ENCODE measurements at regions not wholly inside any gene's neighbourhood (a gene's known extent, or its start where the extent isn't known, plus 50 kb on each side); places are given as distances from the start of the nearest gene placed in this dataset.

DNA sequence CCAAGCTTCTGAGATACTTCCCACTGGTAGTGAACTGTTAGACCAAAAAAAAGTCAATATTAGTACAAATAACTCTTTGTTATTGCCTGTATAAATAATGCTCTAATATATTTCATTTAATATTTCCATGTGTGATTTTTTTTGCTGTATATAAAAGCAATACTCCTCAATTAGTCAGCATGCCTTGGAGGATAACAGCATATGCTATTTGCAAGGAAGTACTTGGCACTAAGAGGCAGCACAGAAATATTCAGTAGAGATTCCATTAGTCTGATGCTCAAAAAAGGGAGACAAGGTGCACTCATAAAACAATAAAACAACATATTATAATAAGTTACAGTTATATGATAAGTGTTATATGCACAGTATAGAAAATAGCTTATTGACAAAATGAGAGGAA lies 296.6 kb upstream of the MPDZ start:
- peaks cover 0 to 2% (median 0%) of the 10 kb centered on the region in 4 donors for H3K4me1 ChIP-seq (ENCODE audit: control insufficient read depth in 4 of 4, insufficient read depth in 4 of 4, low read length in 3 of 4)
- DNase-seq (ENCODE audit: low spot score): no peak
- no peak overlapping the region for H3K27ac ChIP-seq (ENCODE audit: low read depth in 1 of 2, low read length in 2 of 2)
- no peak overlapping the region for H3K4me3 ChIP-seq (ENCODE audit: low read depth in 1 of 3, low read length in 3 of 3)
- H3K27me3 ChIP-seq (ENCODE audit: control insufficient read depth in 4 of 4, insufficient read depth in 4 of 4, low read length in 3 of 4): peaks cover 0 to 8% (median 0%) of the 10 kb centered on the region in 4 donors
- H3K9me3 ChIP-seq (ENCODE audit: control insufficient read depth in 4 of 4, low read length in 3 of 4): no peaks in the 10 kb centered on the region
- no peaks in the 10 kb centered on the region for H3K36me3 ChIP-seq (ENCODE audit: control insufficient read depth in 4 of 4, insufficient read depth in 3 of 4, low read depth in 1 of 4, low read length in 3 of 4)
- no peak for TF ChIP-seq HNF4A (conservative IDR thresholded peaks at IDR 0.05)
- no peak for TF ChIP-seq FOXA2 (IDR thresholded peaks at IDR 0.05)
- no peak for TF ChIP-seq ATF3 (IDR thresholded peaks at IDR 0.05)
- TF ChIP-seq RAD21 (IDR thresholded peaks at IDR 0.05): no peak
- no peak for TF ChIP-seq HNF4G (IDR thresholded peaks at IDR 0.05)
- no peak for TF ChIP-seq SP1 (IDR thresholded peaks at IDR 0.05)
- no peak for TF ChIP-seq ZBTB33 (IDR thresholded peaks at IDR 0.05)
- no peak for TF ChIP-seq GABPA (IDR thresholded peaks at IDR 0.05 in 1 of 2, conservative IDR thresholded peaks at IDR 0.05 in 1 of 2)
- no peak for TF ChIP-seq TAF1 (conservative IDR thresholded peaks at IDR 0.05)
- TF ChIP-seq NR2F2 (IDR thresholded peaks at IDR 0.05): no peak
- no peak overlapping the region for H3K9ac ChIP-seq (ENCODE audit: low read depth in 1 of 2, low read length in 2 of 2)

GRCh38 chr9:13575558-13575957 lies 296.1 kb upstream of the MPDZ start:
- Histone ChIP-seq H3K9me3 (ENCODE audit: control insufficient read depth in 4 of 4, low read length in 3 of 4) (no peaks in the 10 kb centered on the region), H3K27me3 (ENCODE audit: control insufficient read depth in 4 of 4, insufficient read depth in 4 of 4, low read length in 3 of 4) (peaks cover 0 to 8% (median 0%) of the 10 kb centered on the region in 4 donors), H3K4me1 (ENCODE audit: control insufficient read depth in 4 of 4, insufficient read depth in 4 of 4, low read length in 3 of 4) (peaks cover 0 to 2% (median 0%) of the 10 kb centered on the region in 4 donors), H3K9ac (ENCODE audit: low read depth in 1 of 2, low read length in 2 of 2) (no peak overlapping the region), H3K27ac (ENCODE audit: low read depth in 1 of 2, low read length in 2 of 2) (no peak overlapping the region), H3K36me3 (ENCODE audit: control insufficient read depth in 4 of 4, insufficient read depth in 3 of 4, low read depth in 1 of 4, low read length in 3 of 4) (no peaks in the 10 kb centered on the region), H3K4me3 (ENCODE audit: low read depth in 1 of 3, low read length in 3 of 3) (no peak overlapping the region)
- no peak for DNase-seq (ENCODE audit: low spot score)
- TF ChIP-seq SP1 (IDR thresholded peaks at IDR 0.05) (peak; percentile 11), JUND (IDR thresholded peaks at IDR 0.05) (peak; percentile 28 to 29), RAD21 (IDR thresholded peaks at IDR 0.05) (peak; percentile 20 to 56), TAF1 (conservative IDR thresholded peaks at IDR 0.05) (no peak), RXRA (IDR thresholded peaks at IDR 0.05) (no peak), NR2F2 (IDR thresholded peaks at IDR 0.05) (peak; percentile 80)
- WGBS: 78% methylated on average over 1 of the region's 1 CpG

DNA sequence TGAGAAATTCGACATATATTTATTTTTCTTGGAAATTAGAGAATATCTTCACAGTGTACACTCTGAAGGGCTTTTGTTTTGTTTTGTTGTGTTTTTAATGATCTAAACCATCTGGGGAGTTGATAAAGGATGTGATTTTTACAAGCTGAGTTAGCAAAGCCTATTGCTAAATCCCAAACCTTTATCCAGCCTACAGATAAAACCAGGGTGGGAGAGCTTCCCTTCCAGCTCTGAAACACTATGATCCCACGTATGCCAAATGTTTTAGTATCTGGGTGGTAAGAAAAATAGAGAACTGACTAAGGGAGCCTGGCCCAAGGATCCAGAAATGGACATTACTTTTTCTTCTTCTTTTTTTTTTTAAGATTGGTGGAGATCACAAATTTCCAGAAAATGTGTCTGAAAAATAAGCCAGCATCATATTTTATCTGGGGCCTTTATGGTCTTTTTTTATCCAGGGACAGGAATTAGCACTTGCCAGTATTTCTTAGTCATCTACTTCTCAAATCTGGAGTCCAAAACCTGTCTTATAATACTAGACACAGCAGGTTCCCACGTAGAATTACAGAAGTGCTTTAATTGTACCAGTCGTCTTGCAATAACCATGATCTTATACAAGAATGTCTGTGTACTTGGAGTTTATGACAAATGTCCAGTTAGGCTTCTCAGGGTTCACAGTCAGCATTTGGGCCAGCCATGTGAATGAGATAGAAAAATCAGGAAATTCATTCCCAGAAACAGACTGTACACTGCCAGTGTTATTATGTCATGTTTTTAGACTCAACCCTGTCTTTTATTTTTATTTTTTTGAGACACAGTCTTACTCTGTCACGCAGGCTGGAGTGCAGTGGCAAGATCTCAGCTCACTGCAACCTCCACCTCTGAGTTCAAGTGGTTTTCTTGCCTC lies 290.8 kb upstream of the MPDZ start:
- no peak overlapping the region for H3K9ac ChIP-seq (ENCODE audit: low read depth in 1 of 2, low read length in 2 of 2)
- peaks cover 0 to under 1% (median 0%) of the 10 kb centered on the region in 4 donors for H3K27me3 ChIP-seq (ENCODE audit: control insufficient read depth in 4 of 4, insufficient read depth in 4 of 4, low read length in 3 of 4)
- no peak overlapping the region for H3K4me3 ChIP-seq (ENCODE audit: low read depth in 1 of 3, low read length in 3 of 3)
- TF ChIP-seq CTCF (IDR thresholded peaks at IDR 0.05; ENCODE audit: low read depth, low read length, missing input control) (no peak), EGR1 (IDR thresholded peaks at IDR 0.05; ENCODE audit: low read depth in 2 of 2) (no peak), HNF4G (IDR thresholded peaks at IDR 0.05) (no peak), SP1 (IDR thresholded peaks at IDR 0.05) (no peak), FOXA2 (IDR thresholded peaks at IDR 0.05) (no peak), ATF3 (IDR thresholded peaks at IDR 0.05) (no peak), REST (IDR thresholded peaks at IDR 0.05) (no peak), GABPA (IDR thresholded peaks at IDR 0.05 in 1 of 2, conservative IDR thresholded peaks at IDR 0.05 in 1 of 2) (no peak), YY1 (IDR thresholded peaks at IDR 0.05) (no peak), NR2F2 (IDR thresholded peaks at IDR 0.05) (no peak), HNF4A (conservative IDR thresholded peaks at IDR 0.05) (no peak)
- TF ChIP-seq, protein P1, sequence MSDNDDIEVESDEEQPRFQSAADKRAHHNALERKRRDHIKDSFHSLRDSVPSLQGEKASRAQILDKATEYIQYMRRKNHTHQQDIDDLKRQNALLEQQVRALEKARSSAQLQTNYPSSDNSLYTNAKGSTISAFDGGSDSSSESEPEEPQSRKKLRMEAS (IDR thresholded peaks at IDR 0.05): no peak
- DNase-seq (ENCODE audit: low spot score): no peak
- H3K27ac ChIP-seq (ENCODE audit: low read depth in 1 of 2, low read length in 2 of 2): no peak overlapping the region
- no peaks in the 10 kb centered on the region for H3K9me3 ChIP-seq (ENCODE audit: control insufficient read depth in 4 of 4, low read length in 3 of 4)
- 70% methylated on average over 5 of the region's 5 CpGs for WGBS
- H3K4me1 ChIP-seq (ENCODE audit: control insufficient read depth in 4 of 4, insufficient read depth in 4 of 4, low read length in 3 of 4): peaks cover 0 to 5% (median 2%) of the 10 kb centered on the region in 4 donors
- no peaks in the 10 kb centered on the region for H3K36me3 ChIP-seq (ENCODE audit: control insufficient read depth in 4 of 4, insufficient read depth in 3 of 4, low read depth in 1 of 4, low read length in 3 of 4)
